ENCODE measurements at regions not wholly inside any gene's neighbourhood (a gene's known extent, or its start where the extent isn't known, plus 50 kb on each side); places are given as distances from the start of the nearest gene placed in this dataset.

- no peaks in the 10 kb centered on the region for H3K79me2 ChIP-seq (ENCODE audit: insufficient read depth, low read length)
- H3K4me2 ChIP-seq (replicated peaks; ENCODE audit: extremely low read depth, low read length, poor library complexity, severe bottlenecking): no peak overlapping the region
- no peaks in the 10 kb centered on the region for H4K20me1 ChIP-seq (ENCODE audit: insufficient read depth, low read length)
- Mint-ChIP-seq H3K36me3 (no peaks in the 10 kb centered on the region), H3K27ac (no peak overlapping the region), H3K4me1 (no peaks in the 10 kb centered on the region), H3K27me3 (ENCODE audit: low read depth in 3 of 3) (peaks cover 0 to 6% (median 0%) of the 10 kb centered on the region in 3 donors), H3K9me3 (peaks cover 0 to 4% (median 0%) of the 10 kb centered on the region in 7 donors), H3K4me3 (no peak overlapping the region)
- H3K4me3 ChIP-seq (replicated peaks in 1 of 3; ENCODE audit: low read depth in 2 of 3, low read length in 3 of 3): no peak overlapping the region
- H3K27me3 ChIP-seq (ENCODE audit: control insufficient read depth in 2 of 2, insufficient read depth in 2 of 2, low read length in 2 of 2): no peaks in the 10 kb centered on the region
- H3K9ac ChIP-seq (ENCODE audit: insufficient read depth, low read length, poor library complexity, severe bottlenecking): no peak overlapping the region
- no peak overlapping the region for H2AFZ ChIP-seq (ENCODE audit: insufficient read depth, low read depth, low read length, poor library complexity, severe bottlenecking)
- no peak for TF ChIP-seq CTCF (IDR thresholded peaks at IDR 0.05)
- 75% methylated on average over 2 of the region's 4 CpGs for WGBS (ENCODE audit: insufficient coverage)
- intact Hi-C loops (cut with micrococcal nuclease): no loop called here
- DNase-seq: no peak
- no peaks in the 10 kb centered on the region for H3K9me3 ChIP-seq (replicated peaks in 1 of 2; ENCODE audit: control insufficient read depth in 1 of 2, insufficient read depth in 1 of 2, low read length in 2 of 2)
- no peak overlapping the region for H3K27ac ChIP-seq (ENCODE audit: low read depth in 1 of 2, low read length in 2 of 2)
- H3K4me1 ChIP-seq (ENCODE audit: control insufficient read depth in 1 of 2, insufficient read depth in 2 of 2, low read length in 2 of 2): no peaks in the 10 kb centered on the region
- H3K36me3 ChIP-seq (replicated peaks in 1 of 2; ENCODE audit: control insufficient read depth in 1 of 2, insufficient read depth in 2 of 2, low read length in 2 of 2): no peaks in the 10 kb centered on the region
These were observed 149.9 kb upstream of the RASGRP1 start for GRCh38 chr15:38714309-38715072.

GRCh38 chr15:38720893-38721567 is 156.4 kb upstream of the RASGRP1 start:
- Mint-ChIP-seq H3K36me3 (no peaks in the 10 kb centered on the region), H3K27ac (no peak overlapping the region), H3K4me1 (no peaks in the 10 kb centered on the region), H3K4me3 (no peak overlapping the region), H3K9me3 (peaks cover 0 to 3% (median 0%) of the 10 kb centered on the region in 7 donors), H3K27me3 (ENCODE audit: low read depth in 3 of 3) (peaks cover 0 to 2% (median 2%) of the 10 kb centered on the region in 3 donors)
- Histone ChIP-seq H3K36me3 (replicated peaks in 1 of 2; ENCODE audit: control insufficient read depth in 1 of 2, insufficient read depth in 2 of 2, low read length in 2 of 2) (no peaks in the 10 kb centered on the region), H3K4me2 (replicated peaks; ENCODE audit: extremely low read depth, low read length, poor library complexity, severe bottlenecking) (no peak overlapping the region), H2AFZ (ENCODE audit: insufficient read depth, low read depth, low read length, poor library complexity, severe bottlenecking) (no peak overlapping the region), H4K20me1 (ENCODE audit: insufficient read depth, low read length) (no peaks in the 10 kb centered on the region), H3K27ac (ENCODE audit: low read depth in 1 of 2, low read length in 2 of 2) (no peak overlapping the region), H3K79me2 (ENCODE audit: insufficient read depth, low read length) (no peaks in the 10 kb centered on the region), H3K4me3 (replicated peaks in 1 of 3; ENCODE audit: low read depth in 2 of 3, low read length in 3 of 3) (no peak overlapping the region), H3K9me3 (replicated peaks in 1 of 2; ENCODE audit: control insufficient read depth in 1 of 2, insufficient read depth in 1 of 2, low read length in 2 of 2) (no peaks in the 10 kb centered on the region), H3K4me1 (ENCODE audit: control insufficient read depth in 1 of 2, insufficient read depth in 2 of 2, low read length in 2 of 2) (no peaks in the 10 kb centered on the region), H3K9ac (ENCODE audit: insufficient read depth, low read length, poor library complexity, severe bottlenecking) (no peak overlapping the region), H3K27me3 (ENCODE audit: control insufficient read depth in 2 of 2, insufficient read depth in 2 of 2, low read length in 2 of 2) (no peaks in the 10 kb centered on the region)
- no peak for DNase-seq
- no peak for TF ChIP-seq CTCF (IDR thresholded peaks at IDR 0.05)
- intact Hi-C loops (cut with micrococcal nuclease): no loop called here
- 95% methylated on average over 4 of the region's 4 CpGs for WGBS (ENCODE audit: insufficient coverage)
